K562 (cell line): ENCODE measurements at regions not wholly inside any gene's neighbourhood (a gene's known extent, or its start where the extent isn't known, plus 50 kb on each side); places are given as distances from the start of the nearest gene placed in this dataset.
A peak's percentile ranks its signal among the peaks of the same experiment; 100 is the strongest.

Experiments used
- AFF4 ChIP-seq: sonication (generic); formaldehyde crosslinking; IDR thresholded peaks from 2 replicates; pipeline ENCODE4 v1.8.0; 2023; ENCODE audit warnings: mild to moderate bottlenecking, missing genetic modification reagents
- BMI1 ChIP-seq: fragments of 150-350 bp; IDR thresholded peaks from 2 replicates; pipeline ENCODE4 v1.6.1; 2014; ENCODE audit warnings: low read length
- CBX5 ChIP-seq: IDR thresholded peaks from 2 replicates; pipeline ENCODE4 v1.6.1; 2014; ENCODE audit warnings: low read depth, borderline replicate concordance
- FOXK1 ChIP-seq: sonication (generic); formaldehyde crosslinking; IDR thresholded peaks from 2 replicates; pipeline ENCODE4 v1.8.0; 2022; ENCODE audit warnings: missing genetic modification reagents, mild to moderate bottlenecking, borderline replicate concordance
- HNRNPUL1 ChIP-seq: fragments of 200-400 bp; formaldehyde crosslinking; IDR thresholded peaks from 2 replicates; pipeline ENCODE4 v1.6.1; 2017; ENCODE audit warnings: low read length
- MAFG ChIP-seq: fragments of 450-650 bp; conservative IDR thresholded peaks from 2 replicates; pipeline ENCODE4 v1.6.1; 2016; ENCODE audit warnings: missing genetic modification characterization, missing compliant biosample characterization
- SMAD4 ChIP-seq: fragments of 250-450 bp; sonication (Bioruptor Pico); conservative IDR thresholded peaks from 2 replicates; pipeline ENCODE4 v1.8.0; 2021; ENCODE audit warnings: inconsistent platforms, mild to moderate bottlenecking, moderate library complexity
- ZBTB40 ChIP-seq, 2 experiments: fragments of 450-650 bp in 1 of 2; sonication (generic) in 1 of 2; formaldehyde crosslinking in 1 of 2; IDR thresholded peaks; 2 replicates each; pipeline versions ENCODE4 v1.7.1 to v1.9.0; 2016 to 2022; ENCODE audit warnings: inconsistent platforms in 1 of 2, mild to moderate bottlenecking in 1 of 2, missing genetic modification reagents in 1 of 2
- ZNF316 ChIP-seq: fragments of 450-650 bp; IDR thresholded peaks from 2 replicates; pipeline ENCODE4 v1.6.1; 2016
- ZNF586 ChIP-seq: fragments of 450-650 bp; formaldehyde crosslinking; conservative IDR thresholded peaks from 2 replicates; pipeline ENCODE4 v1.4.0; 2020; ENCODE audit warnings: mild to moderate bottlenecking, moderate library complexity
- ZNF589 ChIP-seq: fragments of 200-800 bp; sonication (Bioruptor generic); IDR thresholded peaks from 2 replicates; pipeline ENCODE4 v1.6.1; 2016; ENCODE audit warnings: low read depth, missing genetic modification characterization, missing compliant biosample characterization
- TF ChIP-seq, protein P1 (sequence below), 2 experiments: IDR thresholded peaks; 2 replicates each; pipeline ENCODE4 v1.6.1; 2011; ENCODE audit warnings: borderline replicate concordance in 1 of 2, control low read depth in 1 of 2, low read depth in 1 of 2, low read length in 1 of 2, mild to moderate bottlenecking in 1 of 2, mixed read lengths in 1 of 2, moderate library complexity in 1 of 2; ENCODE audit not compliant: insufficient read depth in 1 of 2, insufficient read length in 1 of 2, poor library complexity in 1 of 2, severe bottlenecking in 1 of 2; ENCODE audit errors: extremely low read depth in 1 of 2
- TF ChIP-seq, protein P2 (sequence below), 2 experiments: fragments of 450-650 bp; IDR thresholded peaks; 2 replicates each; pipeline ENCODE4 v1.6.1; 2016

GRCh38 chr11:109961261-109961660, 131.9 kb upstream of the ZC3H12C start (continued):
- TF ChIP-seq MAFG (tag) (peak; percentile 60), ZNF316 (peak; percentile 12; the same call in 1 of the 2 replicates), BMI1 (no peak), CBX5 (no peak), SMAD4 (no peak), FOXK1 (no peak), ZNF589 (CRISPR knock-in tag) (no peak), HNRNPUL1 (no peak), ZBTB40 (IDR thresholded peaks at IDR 0.05) (0 out of 2 replicates have a peak, but pooled peaks have one; percentile 43), ZBTB40 (CRISPR knock-in tag; IDR thresholded peaks at IDR 0.05) (no peak), ZNF586 (no peak), AFF4 (CRISPR knock-in tag) (no peak)
- TF ChIP-seq, protein P1, sequence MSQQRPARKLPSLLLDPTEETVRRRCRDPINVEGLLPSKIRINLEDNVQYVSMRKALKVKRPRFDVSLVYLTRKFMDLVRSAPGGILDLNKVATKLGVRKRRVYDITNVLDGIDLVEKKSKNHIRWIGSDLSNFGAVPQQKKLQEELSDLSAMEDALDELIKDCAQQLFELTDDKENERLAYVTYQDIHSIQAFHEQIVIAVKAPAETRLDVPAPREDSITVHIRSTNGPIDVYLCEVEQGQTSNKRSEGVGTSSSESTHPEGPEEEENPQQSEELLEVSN (IDR thresholded peaks at IDR 0.05; ENCODE audit: borderline replicate concordance in 1 of 2, extremely low read depth in 1 of 2, insufficient read depth in 1 of 2, insufficient read length in 1 of 2, low read depth in 1 of 2, low read length in 1 of 2, poor library complexity in 1 of 2, severe bottlenecking in 1 of 2): no peak
- TF ChIP-seq, protein P2, sequence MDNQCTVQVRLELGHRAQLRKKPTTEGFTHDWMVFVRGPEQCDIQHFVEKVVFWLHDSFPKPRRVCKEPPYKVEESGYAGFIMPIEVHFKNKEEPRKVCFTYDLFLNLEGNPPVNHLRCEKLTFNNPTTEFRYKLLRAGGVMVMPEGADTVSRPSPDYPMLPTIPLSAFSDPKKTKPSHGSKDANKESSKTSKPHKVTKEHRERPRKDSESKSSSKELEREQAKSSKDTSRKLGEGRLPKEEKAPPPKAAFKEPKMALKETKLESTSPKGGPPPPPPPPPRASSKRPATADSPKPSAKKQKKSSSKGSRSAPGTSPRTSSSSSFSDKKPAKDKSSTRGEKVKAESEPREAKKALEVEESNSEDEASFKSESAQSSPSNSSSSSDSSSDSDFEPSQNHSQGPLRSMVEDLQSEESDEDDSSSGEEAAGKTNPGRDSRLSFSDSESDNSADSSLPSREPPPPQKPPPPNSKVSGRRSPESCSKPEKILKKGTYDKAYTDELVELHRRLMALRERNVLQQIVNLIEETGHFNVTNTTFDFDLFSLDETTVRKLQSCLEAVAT (IDR thresholded peaks at IDR 0.05): no peak
